ENCODE measurements at regions not wholly inside any gene's neighbourhood (a gene's known extent, or its start where the extent isn't known, plus 50 kb on each side); places are given as distances from the start of the nearest gene placed in this dataset.

GRCh38 chr14:95034788-95035187 is 122.5 kb downstream of the DICER1 start:
- DNase-seq (ENCODE audit: extremely low read depth in 1 of 11, low read depth in 9 of 11, low spot score in 4 of 11) = no peak

DNA sequence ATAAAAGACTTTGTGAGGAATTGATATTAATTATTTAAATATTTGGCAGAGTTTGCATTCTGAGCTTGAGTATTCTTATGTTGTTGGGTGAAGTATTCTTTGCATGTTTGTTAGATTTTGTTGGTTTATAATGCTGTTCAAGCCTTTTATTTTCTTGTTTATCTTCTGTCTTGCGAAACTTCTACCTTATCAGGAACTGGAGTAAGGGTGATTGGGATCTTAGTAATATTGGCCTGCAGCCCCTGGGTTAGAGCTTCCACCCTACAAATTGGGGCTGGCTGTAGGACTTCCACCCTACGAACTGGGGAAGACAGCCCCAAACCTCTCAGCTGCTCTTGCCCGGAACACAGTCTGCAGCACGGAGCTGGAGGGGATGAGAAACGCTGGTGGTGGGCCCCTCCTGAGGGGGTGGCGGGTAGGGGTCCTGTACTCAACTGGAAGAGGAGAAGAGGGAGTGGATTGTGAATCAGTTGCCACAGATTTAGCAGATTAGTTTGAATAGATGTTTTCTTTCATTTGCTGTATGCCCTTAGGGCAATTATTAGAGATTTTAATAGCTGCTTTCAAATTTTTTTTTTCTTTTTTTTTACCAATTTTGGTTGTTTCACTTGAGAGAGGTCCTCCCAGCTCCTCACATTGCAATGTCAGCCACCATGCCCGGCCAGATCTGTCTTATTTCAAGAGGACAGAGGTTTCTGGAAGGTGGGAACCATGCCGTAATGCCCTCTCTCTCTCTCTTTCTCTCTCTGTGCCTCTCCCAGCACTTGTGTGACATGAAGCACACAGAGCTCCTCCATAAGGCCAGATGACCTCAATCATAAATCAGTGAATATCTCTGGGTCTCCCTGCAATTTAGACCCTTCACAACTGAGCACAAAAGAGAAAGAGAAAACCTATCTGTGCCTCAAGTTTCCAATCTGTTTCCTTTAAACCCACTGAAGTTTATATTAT is 123.4 kb downstream of the DICER1 start:
- peak in 1 of 11 donors; percentile 37 for DNase-seq (ENCODE audit: extremely low read depth in 1 of 11, low read depth in 9 of 11, low spot score in 4 of 11)

DNA sequence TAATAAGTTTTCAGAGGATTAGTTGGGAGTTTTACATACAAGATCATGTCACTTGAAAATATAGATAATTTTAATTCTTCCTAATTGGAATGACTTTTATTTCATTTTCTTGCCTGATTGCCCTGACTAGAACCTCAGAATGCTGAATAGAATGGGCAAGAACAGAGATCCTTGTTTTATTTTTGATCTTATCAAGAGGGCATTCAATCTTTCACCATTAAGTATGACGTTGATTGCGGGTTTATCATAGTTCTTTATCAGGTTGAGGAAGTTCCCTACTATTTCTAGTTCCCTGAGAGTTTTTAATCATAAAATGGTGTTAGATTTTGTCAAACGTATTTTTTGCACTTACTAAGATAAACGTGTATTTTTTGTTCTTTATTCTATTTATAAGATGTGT is 124.3 kb downstream of the DICER1 start:
- DNase-seq (ENCODE audit: extremely low read depth in 1 of 11, low read depth in 9 of 11, low spot score in 4 of 11) = no peak

- no peak for DNase-seq (ENCODE audit: extremely low read depth in 1 of 11, low read depth in 9 of 11, low spot score in 4 of 11)
These were observed 130.4 kb downstream of the DICER1 start for GRCh38 chr14:95026851-95027463.

DNA sequence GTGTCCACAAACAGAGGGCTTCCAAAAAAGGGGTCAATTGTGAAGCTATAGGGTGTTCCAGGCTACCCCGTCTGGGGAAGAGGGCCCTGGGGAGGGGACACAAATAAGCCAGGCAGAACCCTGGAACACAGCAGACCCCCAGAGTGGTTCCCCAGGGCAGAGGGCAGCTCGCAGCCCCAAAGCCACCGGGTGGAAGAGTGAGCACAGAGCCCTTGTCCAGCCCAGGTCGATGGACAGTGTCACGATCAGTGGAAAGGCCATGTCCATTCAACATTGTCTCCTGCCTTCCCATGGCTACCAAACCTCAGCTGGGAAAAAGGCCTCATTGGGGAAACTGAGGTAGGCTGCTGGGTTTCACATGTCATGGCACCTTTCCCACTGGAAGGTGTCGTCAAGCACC is 131.4 kb downstream of the DICER1 start:
- no peak for DNase-seq (ENCODE audit: extremely low read depth in 1 of 11, low read depth in 9 of 11, low spot score in 4 of 11)

- no peak for DNase-seq (ENCODE audit: extremely low read depth in 1 of 11, low read depth in 9 of 11, low spot score in 4 of 11)
These were observed 132.1 kb downstream of the DICER1 start for GRCh38 chr14:95025218-95025617.

- no peak for DNase-seq (ENCODE audit: extremely low read depth in 1 of 11, low read depth in 9 of 11, low spot score in 4 of 11)
These were observed 132.9 kb downstream of the DICER1 start for GRCh38 chr14:95024380-95024779.

GRCh38 chr14:95023886-95024285 is 133.4 kb downstream of the DICER1 start:
- DNase-seq (ENCODE audit: extremely low read depth in 1 of 11, low read depth in 9 of 11, low spot score in 4 of 11) = no peak

DNA sequence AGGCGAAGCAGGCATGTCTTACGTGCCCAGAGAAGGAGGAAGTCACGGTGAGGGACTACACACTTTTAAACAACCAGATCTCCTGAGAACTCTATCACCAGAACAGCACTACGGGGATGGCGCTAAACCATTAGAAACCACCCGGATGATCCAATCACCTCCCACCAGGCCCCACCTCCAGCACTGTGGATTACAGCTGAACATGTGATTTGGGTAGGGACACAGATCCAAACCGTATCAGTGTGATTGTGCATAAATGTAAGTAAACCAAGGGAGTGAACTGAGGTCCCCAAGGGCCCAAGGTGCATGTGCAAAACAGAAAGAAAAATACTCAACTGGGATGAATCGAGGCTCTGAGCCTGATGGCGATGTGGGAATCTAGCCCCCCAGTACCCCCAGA is 134.2 kb downstream of the DICER1 start:
- DNase-seq (ENCODE audit: extremely low read depth in 1 of 11, low read depth in 9 of 11, low spot score in 4 of 11) = no peak

DNA sequence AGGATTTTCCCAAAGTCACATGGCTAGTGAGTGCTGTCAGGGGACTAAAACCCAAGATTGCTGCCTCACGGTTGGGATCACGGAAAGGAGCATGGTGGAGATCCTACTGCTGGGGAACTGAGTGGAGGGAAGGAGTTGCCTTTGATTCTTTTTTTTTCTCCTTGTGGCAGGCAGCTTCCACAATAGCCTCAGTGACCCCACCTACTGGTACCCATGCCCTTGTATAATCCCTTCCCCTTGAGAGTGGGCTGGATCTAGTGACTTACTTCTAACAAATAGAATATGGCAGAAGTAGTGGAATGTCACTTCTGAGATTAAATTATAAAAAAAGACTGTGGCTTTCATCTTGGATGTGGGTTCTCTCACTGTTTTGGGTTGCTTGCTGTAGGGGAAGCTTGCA is 135.7 kb downstream of the DICER1 start:
- no peak for DNase-seq (ENCODE audit: extremely low read depth in 1 of 11, low read depth in 9 of 11, low spot score in 4 of 11)

DNA sequence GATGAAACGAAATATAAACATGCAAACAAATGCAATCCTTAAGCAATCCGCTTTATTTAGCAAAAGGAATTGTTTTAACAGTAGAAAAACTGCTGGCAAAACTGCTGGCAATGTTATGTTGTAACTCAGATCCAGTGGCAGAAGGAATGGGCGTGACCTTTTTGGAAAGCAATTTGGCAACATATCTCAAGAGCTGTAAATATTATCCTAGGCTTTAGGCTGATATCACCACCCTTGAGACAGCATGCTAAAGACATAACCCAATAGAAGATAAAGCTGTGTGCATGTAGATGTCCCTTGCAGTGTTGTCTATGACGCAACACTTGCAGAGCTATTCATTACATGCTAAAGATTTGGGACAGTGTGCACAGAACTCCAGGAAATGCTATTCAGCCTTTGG is 138.5 kb downstream of the DICER1 start:
- no peak for DNase-seq (ENCODE audit: extremely low read depth in 1 of 11, low read depth in 9 of 11, low spot score in 4 of 11)

DNA sequence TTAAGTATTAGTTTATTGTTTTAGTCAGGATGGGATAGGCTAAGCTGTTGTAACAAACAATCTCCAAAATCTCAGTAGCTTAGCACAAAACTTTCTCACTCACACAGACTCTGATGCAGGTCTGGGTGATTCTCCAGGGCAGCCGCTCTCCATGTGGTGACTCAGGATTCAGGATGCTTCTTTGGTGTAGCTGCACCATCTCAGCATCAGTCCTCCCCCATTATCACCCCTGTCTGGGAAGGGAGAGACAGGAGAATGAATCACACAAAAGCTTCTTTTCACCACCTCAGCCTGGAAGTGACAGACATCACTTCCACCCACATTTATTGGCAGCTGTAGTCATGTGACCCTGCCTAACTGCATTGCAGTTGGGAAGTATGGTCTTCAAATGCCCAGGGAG is 142.3 kb downstream of the DICER1 start:
- DNase-seq (ENCODE audit: extremely low read depth in 1 of 11, low read depth in 9 of 11, low spot score in 4 of 11) = no peak

DNA sequence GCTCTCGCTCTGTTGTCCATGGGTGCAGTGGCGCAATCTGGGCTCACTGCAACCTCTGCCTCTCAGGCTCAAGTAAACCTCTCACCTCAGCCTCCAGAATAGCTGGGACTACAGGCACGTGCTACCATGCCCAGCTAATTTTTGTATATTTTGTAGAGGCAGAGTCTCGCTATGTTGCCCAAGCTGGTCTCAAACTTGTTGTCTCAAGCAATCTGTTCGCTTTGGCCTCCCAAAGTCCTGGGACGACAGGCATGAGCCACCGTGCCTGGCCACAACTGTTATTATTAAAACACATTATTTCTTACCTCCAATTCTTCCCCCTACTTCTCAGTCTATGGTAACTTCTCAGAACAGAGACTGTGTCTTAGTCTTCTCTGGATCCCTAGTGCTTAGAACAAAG is 143.3 kb downstream of the DICER1 start:
- DNase-seq (ENCODE audit: extremely low read depth in 1 of 11, low read depth in 9 of 11, low spot score in 4 of 11) = no peak

GRCh38 chr14:95011445-95012006 is 145.8 kb downstream of the DICER1 start:
- DNase-seq (ENCODE audit: extremely low read depth in 1 of 11, low read depth in 9 of 11, low spot score in 4 of 11) = no peak

DNA sequence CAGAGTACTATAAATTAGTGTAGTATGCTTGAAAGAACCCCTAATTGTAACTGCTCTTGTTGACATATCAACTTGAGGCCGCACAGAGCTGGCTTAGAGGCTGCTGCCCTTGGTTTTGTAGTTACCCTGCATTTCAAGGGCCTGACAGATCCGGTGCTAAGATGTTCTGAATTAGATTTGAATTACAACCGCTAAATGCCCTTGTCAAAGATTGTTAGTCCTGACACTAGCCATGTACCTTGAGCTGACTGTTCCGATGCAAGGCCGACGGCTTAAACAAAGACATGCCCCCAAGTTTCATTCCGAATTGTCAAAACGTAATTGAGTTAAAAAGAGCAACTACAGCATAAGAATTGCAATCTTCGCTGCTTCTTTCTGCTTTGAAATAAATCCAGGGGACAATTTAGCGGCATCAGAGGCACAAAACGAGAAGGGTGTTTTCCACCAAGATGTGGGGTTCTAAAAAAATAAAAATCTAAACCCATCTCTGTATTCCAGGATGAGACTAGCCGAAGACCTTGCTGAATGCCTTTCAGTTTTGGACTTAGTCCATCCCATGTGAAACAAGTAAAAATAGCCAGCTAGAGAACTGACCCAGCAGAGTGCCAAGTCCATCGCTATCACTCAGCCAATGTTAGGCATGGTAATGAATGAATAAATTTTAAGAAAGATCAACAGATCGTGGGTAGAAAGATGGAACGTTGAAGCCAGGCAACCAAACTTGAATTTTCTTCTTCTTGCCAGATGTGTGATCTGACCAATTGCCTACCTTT is 148.7 kb downstream of the DICER1 start:
- DNase-seq (ENCODE audit: extremely low read depth in 1 of 11, low read depth in 9 of 11, low spot score in 4 of 11) = no peak

DNA sequence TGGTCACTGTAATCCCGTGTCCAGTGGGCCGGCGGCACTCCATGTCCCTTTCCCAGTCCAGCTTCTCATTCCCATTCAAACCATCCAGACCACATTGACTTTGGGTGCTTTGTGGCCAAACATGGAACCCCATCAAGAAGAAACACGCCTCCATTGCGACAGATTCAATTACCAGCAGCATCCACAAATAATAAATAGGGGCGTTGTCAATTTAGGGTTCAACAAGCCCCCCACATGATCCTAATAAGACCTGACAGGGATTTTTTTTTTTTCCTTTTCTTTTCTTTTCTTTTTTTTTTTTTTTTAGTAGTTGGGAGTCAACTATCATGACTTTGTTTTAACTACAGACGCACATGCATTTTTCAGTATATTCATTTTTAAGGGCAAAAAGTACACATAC is 149.4 kb downstream of the DICER1 start:
- no peak for DNase-seq (ENCODE audit: extremely low read depth in 1 of 11, low read depth in 9 of 11, low spot score in 4 of 11)

DNA sequence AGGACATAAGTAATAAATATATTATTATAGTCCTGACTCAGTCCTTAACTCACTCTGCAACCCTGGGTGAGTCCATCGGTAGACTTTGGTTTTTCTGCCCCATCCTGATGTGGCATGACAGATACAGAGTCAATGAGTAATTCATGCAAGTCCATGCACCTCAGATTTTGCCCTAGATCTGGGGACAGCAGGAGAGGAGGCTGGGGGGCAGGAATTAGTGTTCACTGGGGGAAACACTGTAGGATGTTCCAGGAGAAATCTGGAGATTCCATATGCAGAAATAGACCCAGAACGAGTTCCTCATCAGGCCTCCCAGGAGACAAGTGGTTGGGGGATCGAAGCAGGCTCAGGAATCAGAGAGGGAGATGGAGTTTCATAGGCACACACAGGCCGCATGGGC is 150.8 kb downstream of the DICER1 start:
- no peak for DNase-seq (ENCODE audit: extremely low read depth in 1 of 11, low read depth in 9 of 11, low spot score in 4 of 11)

DNA sequence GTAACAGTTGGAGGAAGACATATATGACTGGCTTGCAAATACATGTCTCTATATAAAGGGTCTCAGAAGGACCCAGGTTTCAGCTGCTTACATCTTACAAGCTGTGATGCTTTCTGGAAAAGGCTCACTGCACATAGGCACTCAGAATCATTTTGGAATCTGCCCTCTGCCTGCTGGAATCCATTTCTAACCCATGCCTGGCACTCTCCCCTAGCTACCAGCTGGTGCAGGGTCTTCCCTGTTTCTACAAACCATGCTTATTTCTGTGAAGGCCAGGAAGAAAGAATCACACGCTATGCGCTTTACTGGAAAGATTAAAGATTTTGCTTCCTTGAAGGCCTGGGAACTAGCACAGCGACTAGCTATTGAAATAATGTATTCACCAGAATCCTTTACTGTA is 151.3 kb downstream of the DICER1 start:
- DNase-seq (ENCODE audit: extremely low read depth in 1 of 11, low read depth in 9 of 11, low spot score in 4 of 11) = no peak

DNA sequence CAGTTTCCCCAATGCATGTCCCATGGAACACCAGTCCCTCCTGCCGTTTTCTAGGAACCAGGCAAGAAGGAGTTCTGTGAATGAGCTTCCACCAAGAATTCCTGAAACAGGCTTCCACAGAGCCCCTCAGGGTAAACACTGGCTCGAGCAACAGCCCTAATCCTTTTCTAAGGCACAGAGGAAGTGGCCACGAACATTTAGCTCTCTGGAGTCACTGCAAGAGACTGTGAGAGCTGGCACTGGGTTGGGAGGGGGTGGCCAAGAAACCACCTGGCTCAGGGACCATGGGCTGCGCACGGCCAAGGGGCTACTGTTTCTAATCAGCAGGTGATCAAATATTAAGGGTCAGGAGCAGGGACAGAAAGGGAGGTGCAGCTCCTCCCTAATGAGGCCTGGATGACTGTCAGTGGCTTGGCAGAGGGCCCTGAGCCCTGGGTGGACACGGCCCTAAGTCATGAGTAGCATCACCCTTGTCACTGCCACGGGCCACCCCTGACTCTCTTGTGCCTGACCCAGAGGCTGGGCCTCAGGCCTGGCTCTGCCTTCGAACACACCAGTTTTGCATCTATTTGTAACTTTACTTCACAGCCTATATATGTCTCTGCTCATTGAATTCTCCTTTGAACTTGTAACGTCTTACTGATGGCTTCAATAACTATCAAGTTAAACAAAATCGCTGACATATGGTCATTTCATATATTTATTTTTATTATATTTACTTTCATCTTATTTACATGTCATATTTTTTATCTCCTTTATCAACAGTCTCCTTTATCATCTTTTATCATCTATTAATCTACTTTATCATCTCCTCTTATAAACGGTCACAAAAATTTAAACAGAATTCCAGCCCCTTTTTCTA is 154.0 kb downstream of the DICER1 start:
- no peak for DNase-seq (ENCODE audit: extremely low read depth in 1 of 11, low read depth in 9 of 11, low spot score in 4 of 11)
